ENCODE measurements at regions not wholly inside any gene's neighbourhood (a gene's known extent, or its start where the extent isn't known, plus 50 kb on each side); places are given as distances from the start of the nearest gene placed in this dataset.

GRCh38 chr22:27566602-27567001 is 235.0 kb downstream of the MN1 start:
- H4K91ac ChIP-seq (ENCODE audit: low read length): no peak overlapping the region
- no peaks in the 10 kb centered on the region for H3K9me3 ChIP-seq (ENCODE audit: control insufficient read depth, low read length)
- no peak overlapping the region for H3K9ac ChIP-seq (ENCODE audit: low read length)
- H3K27ac ChIP-seq (ENCODE audit: low read length, poor library complexity, severe bottlenecking): no peak overlapping the region
- H2BK12ac ChIP-seq (ENCODE audit: low read length in 2 of 2): no peak overlapping the region
- 78% methylated on average over 6 of the region's 9 CpGs for WGBS
- H2BK15ac ChIP-seq (ENCODE audit: low read depth, poor library complexity, severe bottlenecking): no peak overlapping the region
- H2AFZ ChIP-seq (ENCODE audit: low read depth, low read length): no peak overlapping the region
- H3K36me3 ChIP-seq (ENCODE audit: control insufficient read depth in 1 of 2, insufficient read depth in 2 of 2, low read depth in 1 of 2, low read length in 2 of 2): no peaks in the 10 kb centered on the region
- H3K27me3 ChIP-seq (ENCODE audit: control insufficient read depth in 1 of 2, insufficient read depth in 1 of 2, low read length in 2 of 2): peaks cover 20 to 71% of the 10 kb centered on the region in 2 experiments
- no peak for DNase-seq
- H4K8ac ChIP-seq (ENCODE audit: low read length): no peak overlapping the region
- H3K4me2 ChIP-seq (ENCODE audit: low read length, poor library complexity, severe bottlenecking): no peak overlapping the region
- no peak overlapping the region for H3K14ac ChIP-seq (ENCODE audit: low read length in 2 of 2)
- no peak overlapping the region for H3K4ac ChIP-seq (ENCODE audit: low read depth in 1 of 2, low read length in 2 of 2)
- no peaks in the 10 kb centered on the region for H3K4me1 ChIP-seq (ENCODE audit: control insufficient read depth, insufficient read depth, low read depth, low read length)
- no peak overlapping the region for H2BK120ac ChIP-seq (ENCODE audit: low read depth, low read length)
- no peaks in the 10 kb centered on the region for H3K79me1 ChIP-seq (replicated peaks; ENCODE audit: low read length, poor library complexity, severe bottlenecking)
- no peak overlapping the region for H3K18ac ChIP-seq (ENCODE audit: low read depth in 1 of 2, low read length in 2 of 2)
- no peak overlapping the region for H3K23ac ChIP-seq (ENCODE audit: low read length in 2 of 2)
- H3K4me3 ChIP-seq (ENCODE audit: insufficient read depth in 1 of 2, low read depth in 1 of 2, low read length in 2 of 2): no peak overlapping the region
- H2AK5ac ChIP-seq (ENCODE audit: low read length, severe bottlenecking): no peak overlapping the region
- H2BK5ac ChIP-seq (ENCODE audit: low read depth, low read length, poor library complexity, severe bottlenecking): no peak overlapping the region

GRCh38 chr22:27568265-27568664 is 233.3 kb downstream of the MN1 start:
- H2BK120ac ChIP-seq (ENCODE audit: low read depth, low read length): no peak overlapping the region
- no peak overlapping the region for H2AK5ac ChIP-seq (ENCODE audit: low read length, severe bottlenecking)
- H2BK15ac ChIP-seq (ENCODE audit: low read depth, poor library complexity, severe bottlenecking): no peak overlapping the region
- WGBS: 72% methylated on average over 4 of the region's 4 CpGs
- H4K8ac ChIP-seq (ENCODE audit: low read length): no peak overlapping the region
- no peak overlapping the region for H3K4me3 ChIP-seq (ENCODE audit: insufficient read depth in 1 of 2, low read depth in 1 of 2, low read length in 2 of 2)
- no peak overlapping the region for H4K91ac ChIP-seq (ENCODE audit: low read length)
- H3K27me3 ChIP-seq (ENCODE audit: control insufficient read depth in 1 of 2, insufficient read depth in 1 of 2, low read length in 2 of 2): peaks cover 28 to 77% of the 10 kb centered on the region in 2 experiments
- no peaks in the 10 kb centered on the region for H3K79me1 ChIP-seq (replicated peaks; ENCODE audit: low read length, poor library complexity, severe bottlenecking)
- no peak overlapping the region for H2AFZ ChIP-seq (ENCODE audit: low read depth, low read length)
- H2BK12ac ChIP-seq (ENCODE audit: low read length in 2 of 2): no peak overlapping the region
- no peaks in the 10 kb centered on the region for H3K4me1 ChIP-seq (ENCODE audit: control insufficient read depth, insufficient read depth, low read depth, low read length)
- no peak overlapping the region for H3K4ac ChIP-seq (ENCODE audit: low read depth in 1 of 2, low read length in 2 of 2)
- no peak overlapping the region for H3K14ac ChIP-seq (ENCODE audit: low read length in 2 of 2)
- H3K9me3 ChIP-seq (ENCODE audit: control insufficient read depth, low read length): peaks cover 13% of the 10 kb centered on the region
- H3K27ac ChIP-seq (ENCODE audit: low read length, poor library complexity, severe bottlenecking): no peak overlapping the region
- H2BK5ac ChIP-seq (ENCODE audit: low read depth, low read length, poor library complexity, severe bottlenecking): no peak overlapping the region
- no peak overlapping the region for H3K4me2 ChIP-seq (ENCODE audit: low read length, poor library complexity, severe bottlenecking)
- H3K23ac ChIP-seq (ENCODE audit: low read length in 2 of 2): no peak overlapping the region
- no peaks in the 10 kb centered on the region for H3K36me3 ChIP-seq (ENCODE audit: control insufficient read depth in 1 of 2, insufficient read depth in 2 of 2, low read depth in 1 of 2, low read length in 2 of 2)
- H3K18ac ChIP-seq (ENCODE audit: low read depth in 1 of 2, low read length in 2 of 2): no peak overlapping the region
- no peak for DNase-seq
- H3K9ac ChIP-seq (ENCODE audit: low read length): no peak overlapping the region

- H3K27me3 ChIP-seq (ENCODE audit: control insufficient read depth in 1 of 2, insufficient read depth in 1 of 2, low read length in 2 of 2): peaks cover 24 to 84% of the 10 kb centered on the region in 2 experiments
- no peak overlapping the region for H3K4me3 ChIP-seq (ENCODE audit: insufficient read depth in 1 of 2, low read depth in 1 of 2, low read length in 2 of 2)
- H3K4me1 ChIP-seq (ENCODE audit: control insufficient read depth, insufficient read depth, low read depth, low read length): peaks cover 10% of the 10 kb centered on the region
- H4K91ac ChIP-seq (ENCODE audit: low read length): no peak overlapping the region
- H3K14ac ChIP-seq (ENCODE audit: low read length in 2 of 2): no peak overlapping the region
- H3K18ac ChIP-seq (ENCODE audit: low read depth in 1 of 2, low read length in 2 of 2): no peak overlapping the region
- no peak overlapping the region for H2BK5ac ChIP-seq (ENCODE audit: low read depth, low read length, poor library complexity, severe bottlenecking)
- no peak overlapping the region for H2BK12ac ChIP-seq (ENCODE audit: low read length in 2 of 2)
- H2BK15ac ChIP-seq (ENCODE audit: low read depth, poor library complexity, severe bottlenecking): no peak overlapping the region
- no peak overlapping the region for H4K8ac ChIP-seq (ENCODE audit: low read length)
- no peaks in the 10 kb centered on the region for H3K36me3 ChIP-seq (ENCODE audit: control insufficient read depth in 1 of 2, insufficient read depth in 2 of 2, low read depth in 1 of 2, low read length in 2 of 2)
- no peak for DNase-seq
- no peak overlapping the region for H3K23ac ChIP-seq (ENCODE audit: low read length in 2 of 2)
- no peak overlapping the region for H3K9ac ChIP-seq (ENCODE audit: low read length)
- WGBS: 81% methylated on average over 10 of the region's 12 CpGs
- peaks cover 13% of the 10 kb centered on the region for H3K9me3 ChIP-seq (ENCODE audit: control insufficient read depth, low read length)
- no peak overlapping the region for H3K4ac ChIP-seq (ENCODE audit: low read depth in 1 of 2, low read length in 2 of 2)
- H2BK120ac ChIP-seq (ENCODE audit: low read depth, low read length): no peak overlapping the region
- no peak overlapping the region for H2AFZ ChIP-seq (ENCODE audit: low read depth, low read length)
- no peak overlapping the region for H3K4me2 ChIP-seq (ENCODE audit: low read length, poor library complexity, severe bottlenecking)
- no peak overlapping the region for H3K27ac ChIP-seq (ENCODE audit: low read length, poor library complexity, severe bottlenecking)
- no peaks in the 10 kb centered on the region for H3K79me1 ChIP-seq (replicated peaks; ENCODE audit: low read length, poor library complexity, severe bottlenecking)
- H2AK5ac ChIP-seq (ENCODE audit: low read length, severe bottlenecking): no peak overlapping the region
Observed at GRCh38 chr22:27571463-27572277, 229.9 kb downstream of the MN1 start.

- no peak overlapping the region for H3K9ac ChIP-seq (ENCODE audit: low read length)
- H2BK12ac ChIP-seq (ENCODE audit: low read length in 2 of 2): no peak overlapping the region
- H3K4me2 ChIP-seq (ENCODE audit: low read length, poor library complexity, severe bottlenecking): no peak overlapping the region
- H3K79me1 ChIP-seq (replicated peaks; ENCODE audit: low read length, poor library complexity, severe bottlenecking): no peaks in the 10 kb centered on the region
- no peak overlapping the region for H3K4me3 ChIP-seq (ENCODE audit: insufficient read depth in 1 of 2, low read depth in 1 of 2, low read length in 2 of 2)
- H3K23ac ChIP-seq (ENCODE audit: low read length in 2 of 2): no peak overlapping the region
- no peak for DNase-seq
- no peak overlapping the region for H4K8ac ChIP-seq (ENCODE audit: low read length)
- no peak overlapping the region for H3K4ac ChIP-seq (ENCODE audit: low read depth in 1 of 2, low read length in 2 of 2)
- no peak overlapping the region for H2AK5ac ChIP-seq (ENCODE audit: low read length, severe bottlenecking)
- H3K9me3 ChIP-seq (ENCODE audit: control insufficient read depth, low read length): peaks cover 13% of the 10 kb centered on the region
- H3K18ac ChIP-seq (ENCODE audit: low read depth in 1 of 2, low read length in 2 of 2): no peak overlapping the region
- no peak overlapping the region for H4K91ac ChIP-seq (ENCODE audit: low read length)
- peaks cover 15% of the 10 kb centered on the region for H3K4me1 ChIP-seq (ENCODE audit: control insufficient read depth, insufficient read depth, low read depth, low read length)
- H3K27ac ChIP-seq (ENCODE audit: low read length, poor library complexity, severe bottlenecking): no peak overlapping the region
- peaks cover 24 to 84% of the 10 kb centered on the region in 2 experiments for H3K27me3 ChIP-seq (ENCODE audit: control insufficient read depth in 1 of 2, insufficient read depth in 1 of 2, low read length in 2 of 2)
- no peak overlapping the region for H2AFZ ChIP-seq (ENCODE audit: low read depth, low read length)
- no peak overlapping the region for H2BK15ac ChIP-seq (ENCODE audit: low read depth, poor library complexity, severe bottlenecking)
- no peak overlapping the region for H2BK120ac ChIP-seq (ENCODE audit: low read depth, low read length)
- no peak overlapping the region for H2BK5ac ChIP-seq (ENCODE audit: low read depth, low read length, poor library complexity, severe bottlenecking)
- 88% methylated on average over 2 of the region's 2 CpGs for WGBS
- H3K14ac ChIP-seq (ENCODE audit: low read length in 2 of 2): no peak overlapping the region
- no peaks in the 10 kb centered on the region for H3K36me3 ChIP-seq (ENCODE audit: control insufficient read depth in 1 of 2, insufficient read depth in 2 of 2, low read depth in 1 of 2, low read length in 2 of 2)
Observed at GRCh38 chr22:27572278-27572666, 229.3 kb downstream of the MN1 start.
